Fibroblast of mammary gland (primary cell): ENCODE measurements at regions not wholly inside any gene's neighbourhood (a gene's known extent, or its start where the extent isn't known, plus 50 kb on each side); places are given as distances from the start of the nearest gene placed in this dataset.

ENCODE experiments used
- DNase-seq: peaks from one replicate; pipeline ENCODE4 v3.0.0-alpha.2; 2010; ENCODE audit warnings: low read depth
- H3K4me3 ChIP-seq: 2 replicates; pipeline ENCODE4 v1.5.1; 2011; ENCODE audit warnings: low read depth, mild to moderate bottlenecking, low read length, moderate library complexity; ENCODE audit not compliant: control insufficient read depth
- TF ChIP-seq, protein P1 (sequence below): conservative IDR thresholded peaks from 2 replicates; pipeline ENCODE4 v1.5.1; 2011; ENCODE audit warnings: low read depth, low read length, inconsistent platforms; ENCODE audit not compliant: control insufficient read depth, insufficient read depth

DNA sequence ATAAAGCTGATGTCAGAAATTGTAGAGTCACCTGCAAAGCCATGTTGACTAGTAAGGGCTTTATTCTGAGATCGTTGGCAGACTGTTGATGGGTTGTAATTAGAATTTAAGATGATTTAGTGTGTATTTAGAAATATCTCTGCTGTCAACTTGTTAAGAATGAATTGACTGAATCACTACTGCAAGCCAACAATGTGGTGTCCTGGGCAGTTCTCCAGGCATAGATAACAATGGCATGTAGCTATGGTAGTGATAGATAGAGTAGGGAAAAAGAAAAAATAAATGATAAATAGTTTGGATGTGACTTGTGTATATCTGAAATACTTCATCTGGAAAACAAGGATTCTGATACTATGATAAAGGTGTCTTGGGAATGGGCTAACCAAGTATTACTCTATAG, 640.2 kb downstream of the ARL4A start:
- TF ChIP-seq, protein P1, sequence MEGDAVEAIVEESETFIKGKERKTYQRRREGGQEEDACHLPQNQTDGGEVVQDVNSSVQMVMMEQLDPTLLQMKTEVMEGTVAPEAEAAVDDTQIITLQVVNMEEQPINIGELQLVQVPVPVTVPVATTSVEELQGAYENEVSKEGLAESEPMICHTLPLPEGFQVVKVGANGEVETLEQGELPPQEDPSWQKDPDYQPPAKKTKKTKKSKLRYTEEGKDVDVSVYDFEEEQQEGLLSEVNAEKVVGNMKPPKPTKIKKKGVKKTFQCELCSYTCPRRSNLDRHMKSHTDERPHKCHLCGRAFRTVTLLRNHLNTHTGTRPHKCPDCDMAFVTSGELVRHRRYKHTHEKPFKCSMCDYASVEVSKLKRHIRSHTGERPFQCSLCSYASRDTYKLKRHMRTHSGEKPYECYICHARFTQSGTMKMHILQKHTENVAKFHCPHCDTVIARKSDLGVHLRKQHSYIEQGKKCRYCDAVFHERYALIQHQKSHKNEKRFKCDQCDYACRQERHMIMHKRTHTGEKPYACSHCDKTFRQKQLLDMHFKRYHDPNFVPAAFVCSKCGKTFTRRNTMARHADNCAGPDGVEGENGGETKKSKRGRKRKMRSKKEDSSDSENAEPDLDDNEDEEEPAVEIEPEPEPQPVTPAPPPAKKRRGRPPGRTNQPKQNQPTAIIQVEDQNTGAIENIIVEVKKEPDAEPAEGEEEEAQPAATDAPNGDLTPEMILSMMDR, result no peak
- peak; percentile 7 for DNase-seq
- no peak overlapping the region for H3K4me3 ChIP-seq

GRCh38 chr7:13333371-13333770, 645.9 kb downstream of the ARL4A start:
- no peak overlapping the region for H3K4me3 ChIP-seq
- TF ChIP-seq, protein P1, result no peak
- no peak for DNase-seq

DNA sequence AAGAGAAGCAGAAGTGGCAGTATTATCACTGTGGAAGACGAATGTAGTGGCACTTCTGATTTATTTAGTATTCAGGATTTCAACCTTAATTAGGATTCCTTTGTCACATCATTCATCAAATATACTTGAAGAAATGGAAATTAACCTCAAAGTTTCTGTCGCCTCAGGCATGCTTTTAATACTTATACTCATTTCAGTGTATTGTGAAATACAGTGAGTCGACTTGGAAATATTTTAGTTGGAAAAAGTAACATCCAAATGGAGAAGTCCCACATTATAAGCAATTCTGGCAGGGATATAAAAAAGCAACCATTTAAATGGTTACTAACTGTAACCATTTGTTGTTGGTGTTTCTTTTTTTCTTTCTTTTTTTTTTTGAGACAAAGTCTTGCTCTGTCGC, 648.8 kb downstream of the ARL4A start:
- no peak overlapping the region for H3K4me3 ChIP-seq
- TF ChIP-seq, protein P1, result no peak
- DNase-seq, result peak; percentile 34

- TF ChIP-seq, protein P1, result no peak
- DNase-seq, result no peak
- H3K4me3 ChIP-seq, result no peak overlapping the region
Measured at GRCh38 chr7:13352677-13353076, 636.8 kb downstream of the ETV1 start.

DNA sequence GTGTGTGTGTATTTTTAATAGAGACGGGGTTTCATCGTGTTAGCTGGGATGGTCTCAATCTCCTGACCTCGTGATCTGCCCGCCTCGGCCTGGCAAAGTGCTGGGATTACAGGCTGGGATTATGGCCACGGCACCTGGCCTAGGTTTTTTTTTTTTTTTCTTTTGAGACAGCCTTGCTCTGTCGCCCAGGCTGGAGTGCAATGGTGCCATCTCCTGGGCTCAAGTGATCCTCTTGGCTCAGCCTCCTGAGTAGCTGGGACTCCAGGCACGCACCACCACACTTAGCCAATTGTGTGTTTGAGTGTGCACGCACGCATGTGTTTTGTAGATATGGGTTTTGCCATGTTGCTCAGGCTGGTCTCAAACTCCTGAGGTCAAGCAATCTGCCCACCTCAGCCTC, 629.8 kb downstream of the ETV1 start:
- TF ChIP-seq, protein P1, result no peak
- DNase-seq, result no peak
- no peak overlapping the region for H3K4me3 ChIP-seq

DNA sequence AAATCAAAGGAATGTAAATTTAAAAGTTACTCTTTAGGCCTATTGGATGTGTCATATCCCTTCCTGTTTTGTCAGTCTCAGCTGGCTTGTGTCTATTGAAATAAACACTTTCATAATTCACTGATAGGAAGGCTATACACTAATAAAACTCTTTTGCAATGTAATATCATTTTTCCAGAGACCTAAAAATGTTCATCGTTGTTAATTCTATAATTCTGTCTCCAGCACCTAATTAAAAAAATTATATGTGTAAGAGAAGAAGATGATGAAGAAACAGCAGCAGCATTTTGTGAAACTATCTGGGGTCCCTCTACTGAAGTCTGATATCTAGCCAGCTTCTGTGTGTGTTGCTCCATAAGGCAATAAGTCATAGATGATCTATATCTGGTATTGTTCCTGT, 602.7 kb downstream of the ETV1 start:
- no peak for DNase-seq
- H3K4me3 ChIP-seq, result no peak overlapping the region
- TF ChIP-seq, protein P1, result no peak

DNA sequence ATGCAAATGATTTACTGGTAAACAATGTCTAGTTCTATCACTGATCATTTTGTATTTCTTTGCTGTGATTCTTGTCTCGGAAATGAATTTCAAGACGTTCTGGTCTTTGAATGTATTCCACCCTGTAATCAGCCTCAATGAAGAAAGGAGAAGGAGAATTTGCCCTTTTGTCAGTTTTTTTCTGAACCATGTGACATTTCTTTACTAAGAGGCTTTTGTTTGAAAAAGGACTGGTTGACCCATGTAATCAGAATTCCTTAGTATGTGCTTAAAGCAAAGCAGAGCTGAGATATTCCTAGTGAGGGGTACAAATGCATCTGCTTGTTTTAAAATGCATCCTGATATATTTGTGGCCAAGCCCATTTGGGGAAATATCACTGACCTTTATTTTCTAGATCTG, 581.6 kb downstream of the ETV1 start:
- no peak overlapping the region for H3K4me3 ChIP-seq
- TF ChIP-seq, protein P1, result no peak
- DNase-seq, result no peak
